Activated naive CD4-positive, alpha-beta T cell treated with anti-CD3 and anti-CD28 coated beads for 36 hours (primary cell): ENCODE measurements at regions not wholly inside any gene's neighbourhood (a gene's known extent, or its start where the extent isn't known, plus 50 kb on each side); places are given as distances from the start of the nearest gene placed in this dataset.
"Not testable (repeated sequence)": the region's sequence is repeated elsewhere in the genome, so short reads cannot be mapped to it uniquely, and the experiment has no call there.

Experiments
- CTCF ChIA-PET: fragments of 350-600 bp; sonication (Branson Sonifier 250); formaldehyde crosslinking; loops from one replicate; lab custom pipeline; 2021; ENCODE audit warnings: antibody characterized with exemption; lab: Charles Lee
- DNase-seq: peaks from one replicate; pipeline ENCODE4 v3.0.0-alpha.2; 2020
- H3K27ac Mint-ChIP-seq: one replicate; pipeline ENCODE4 v1.8.0; 2021; ENCODE audit warnings: mild to moderate bottlenecking, mixed read lengths
- H3K27me3 Mint-ChIP-seq: one replicate; pipeline ENCODE4 v1.8.0; 2021; ENCODE audit warnings: low read depth, mixed read lengths
- H3K36me3 Mint-ChIP-seq: one replicate; pipeline ENCODE4 v1.8.0; 2021; ENCODE audit warnings: low read depth, mixed read lengths
- H3K4me1 Mint-ChIP-seq: one replicate; pipeline ENCODE4 v1.8.0; 2021; ENCODE audit warnings: low read depth, mixed read lengths
- H3K4me3 Mint-ChIP-seq: one replicate; pipeline ENCODE4 v1.8.0; 2021; ENCODE audit warnings: mild to moderate bottlenecking, moderate library complexity, mixed read lengths
- H3K9me3 Mint-ChIP-seq: one replicate; pipeline ENCODE4 v1.8.0; 2021; ENCODE audit warnings: mixed read lengths
- intact Hi-C: fragments of 100-400 bp; cut with micrococcal nuclease; formaldehyde crosslinking; loops from one replicate; pipeline ENCODE4 v1.15.1; 2023

DNA sequence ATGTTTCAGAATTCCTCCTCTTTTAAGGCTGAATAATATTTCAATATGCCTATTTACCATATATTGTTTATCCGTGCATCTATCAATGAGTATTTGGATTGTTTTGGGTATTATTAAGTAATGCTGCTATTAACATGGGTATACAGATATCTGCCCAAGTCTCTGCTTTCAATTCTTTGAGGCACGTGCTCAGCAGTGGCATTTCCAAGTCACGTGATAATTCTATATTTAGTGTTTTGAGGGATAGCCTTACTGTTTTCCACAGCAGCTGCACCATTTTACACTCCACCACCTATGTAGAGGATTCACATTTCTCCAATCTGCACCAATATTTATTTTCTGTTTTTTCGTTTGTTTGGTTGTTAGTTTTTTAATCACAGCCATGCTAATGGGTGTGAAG lies 636.8 kb upstream of the ANKRD30A start:
- intact Hi-C loops = no loop called here
- CTCF ChIA-PET = no interaction called here
- H3K27ac Mint-ChIP-seq = no peak overlapping the region
- H3K27me3 Mint-ChIP-seq = no peaks in the 10 kb centered on the region
- no peaks in the 10 kb centered on the region for H3K36me3 Mint-ChIP-seq
- H3K4me3 Mint-ChIP-seq = no peak overlapping the region
- H3K9me3 Mint-ChIP-seq = peaks cover 2% of the 10 kb centered on the region
- H3K4me1 Mint-ChIP-seq = no peaks in the 10 kb centered on the region
- DNase-seq = no peak

DNA sequence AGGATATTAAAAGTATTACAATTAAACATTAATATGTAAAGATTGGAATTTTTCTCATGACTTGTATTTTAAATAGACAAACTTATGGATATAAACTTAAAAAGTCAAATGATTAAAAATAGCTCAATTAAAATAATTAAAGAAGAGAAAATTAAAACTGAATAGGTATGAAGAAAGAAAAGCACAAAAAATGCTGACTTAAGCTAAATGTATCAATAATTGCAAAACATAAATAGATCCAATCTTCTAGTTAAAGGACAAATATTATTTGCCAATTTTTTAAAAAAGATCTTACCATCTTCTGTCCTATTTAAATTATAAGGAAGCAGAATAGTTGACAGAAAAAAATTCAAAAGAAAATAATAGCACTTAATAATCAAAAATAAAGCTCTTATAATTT lies 646.3 kb upstream of the ANKRD30A start:
- Mint-ChIP-seq H3K9me3 (peaks cover 3% of the 10 kb centered on the region), H3K36me3 (no peaks in the 10 kb centered on the region), H3K4me1 (no peaks in the 10 kb centered on the region), H3K27me3 (no peaks in the 10 kb centered on the region), H3K27ac (no peak overlapping the region), H3K4me3 (no peak overlapping the region)
- intact Hi-C loops = no loop called here
- CTCF ChIA-PET = no interaction called here
- DNase-seq = no peak

- no peaks in the 10 kb centered on the region for H3K27me3 Mint-ChIP-seq
- no peak for DNase-seq
- intact Hi-C loops = no loop called here
- H3K27ac Mint-ChIP-seq = no peak overlapping the region
- no peaks in the 10 kb centered on the region for H3K4me1 Mint-ChIP-seq
- CTCF ChIA-PET = no interaction called here
- H3K9me3 Mint-ChIP-seq = no peaks in the 10 kb centered on the region
- H3K36me3 Mint-ChIP-seq = no peaks in the 10 kb centered on the region
- H3K4me3 Mint-ChIP-seq = no peak overlapping the region
Observed at GRCh38 chr10:36476399-36476798, 649.0 kb upstream of the ANKRD30A start.

DNA sequence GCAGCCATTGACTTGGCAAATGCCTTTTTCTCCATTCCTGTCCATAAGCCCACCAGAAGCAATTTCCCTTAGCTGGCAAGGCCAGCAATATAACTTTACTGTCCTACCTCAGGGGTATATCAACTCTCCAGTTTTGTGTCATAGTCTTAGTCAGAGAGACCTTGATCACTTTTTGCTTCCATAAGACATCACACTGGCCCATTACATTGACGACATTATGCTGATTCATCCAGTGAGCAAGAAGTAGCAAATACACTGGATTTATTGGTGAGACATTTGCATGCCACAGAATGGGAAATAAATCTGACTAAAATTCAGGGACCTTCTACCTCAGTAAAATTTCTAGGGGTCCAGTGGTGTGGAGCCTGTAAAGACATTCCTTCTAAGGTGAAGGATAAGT lies 649.7 kb upstream of the ANKRD30A start:
- Mint-ChIP-seq H3K9me3 (no peaks in the 10 kb centered on the region), H3K4me1 (no peaks in the 10 kb centered on the region), H3K4me3 (no peak overlapping the region), H3K27me3 (no peaks in the 10 kb centered on the region), H3K36me3 (no peaks in the 10 kb centered on the region), H3K27ac (no peak overlapping the region)
- CTCF ChIA-PET = no interaction called here
- DNase-seq = no peak
- intact Hi-C loops = no loop called here

DNA sequence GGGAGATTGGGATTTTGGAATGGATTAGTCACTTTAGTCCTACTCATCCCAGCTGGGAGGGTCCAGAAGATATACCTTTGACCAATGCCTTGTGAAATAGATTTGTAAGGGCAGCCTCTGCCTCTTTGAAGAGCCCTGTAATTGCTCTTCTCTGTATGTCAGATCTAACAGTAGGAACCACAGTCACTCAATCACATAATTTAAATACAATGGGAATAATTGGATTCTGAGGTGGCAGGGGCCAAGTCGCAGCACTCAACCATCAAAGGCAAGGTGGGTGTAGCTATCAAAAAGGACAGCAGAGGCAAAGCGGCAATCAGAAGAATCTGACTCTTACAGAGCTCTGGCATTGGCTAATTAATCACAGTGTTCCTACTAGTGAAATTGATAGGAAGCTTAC lies 650.9 kb upstream of the ANKRD30A start:
- Mint-ChIP-seq H3K36me3 (no peaks in the 10 kb centered on the region), H3K27ac (no peak overlapping the region), H3K9me3 (no peaks in the 10 kb centered on the region), H3K4me1 (no peaks in the 10 kb centered on the region), H3K4me3 (no peak overlapping the region), H3K27me3 (no peaks in the 10 kb centered on the region)
- no peak for DNase-seq
- CTCF ChIA-PET = no interaction called here
- intact Hi-C loops = no loop called here

DNA sequence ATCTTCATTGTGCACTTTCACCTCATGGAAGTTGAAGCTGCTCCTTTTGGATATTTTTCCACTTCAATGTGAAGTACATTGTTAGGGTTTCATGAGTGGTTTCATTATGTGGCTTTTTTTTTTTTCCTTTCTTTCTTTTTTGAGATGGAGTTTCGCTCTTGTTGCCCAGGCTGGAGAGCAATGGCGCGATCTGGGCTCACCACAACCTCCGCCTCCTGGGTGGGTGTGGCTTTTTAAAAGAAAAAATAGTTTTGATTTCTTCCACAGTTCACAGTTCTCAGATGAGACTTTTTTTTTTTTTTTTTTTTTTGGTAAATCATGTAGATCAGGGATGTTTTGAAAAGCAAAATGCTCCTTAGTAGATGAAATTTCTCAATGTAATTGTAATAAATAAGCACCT lies 652.3 kb upstream of the ANKRD30A start:
- H3K27me3 Mint-ChIP-seq = no peaks in the 10 kb centered on the region
- H3K4me3 Mint-ChIP-seq = no peak overlapping the region
- H3K27ac Mint-ChIP-seq = no peak overlapping the region
- intact Hi-C loops = no loop called here
- no peaks in the 10 kb centered on the region for H3K4me1 Mint-ChIP-seq
- CTCF ChIA-PET = no interaction called here
- H3K36me3 Mint-ChIP-seq = no peaks in the 10 kb centered on the region
- no peaks in the 10 kb centered on the region for H3K9me3 Mint-ChIP-seq
- DNase-seq = no peak

- no peak for DNase-seq
- Mint-ChIP-seq H3K27me3 (no peaks in the 10 kb centered on the region), H3K4me1 (no peaks in the 10 kb centered on the region), H3K36me3 (no peaks in the 10 kb centered on the region), H3K27ac (no peak overlapping the region), H3K9me3 (no peaks in the 10 kb centered on the region), H3K4me3 (no peak overlapping the region)
- intact Hi-C loops = no loop called here
- CTCF ChIA-PET = no interaction called here
Observed at GRCh38 chr10:36469585-36469984, 655.8 kb upstream of the ANKRD30A start.

DNA sequence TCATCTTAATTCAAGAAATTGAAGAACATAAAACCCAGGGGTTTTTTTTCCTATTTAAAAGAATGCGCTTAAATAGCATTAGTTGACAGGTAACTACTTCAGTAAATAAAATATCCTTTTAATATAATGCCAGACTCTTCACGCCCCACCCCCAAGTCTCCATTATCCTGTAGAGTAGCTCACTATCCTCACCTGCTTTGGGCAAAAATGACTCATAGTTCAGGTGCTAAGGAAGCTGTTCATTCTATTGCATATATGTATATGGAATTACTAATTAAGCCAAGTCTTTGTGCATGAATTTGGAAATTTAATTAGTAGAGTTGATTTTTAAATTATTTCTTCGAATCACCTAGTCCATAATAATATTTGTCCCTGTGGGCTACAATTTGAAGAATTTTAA lies 656.8 kb upstream of the ANKRD30A start:
- Mint-ChIP-seq H3K27ac (no peak overlapping the region), H3K9me3 (no peaks in the 10 kb centered on the region), H3K4me1 (no peaks in the 10 kb centered on the region), H3K36me3 (no peaks in the 10 kb centered on the region), H3K4me3 (no peak overlapping the region), H3K27me3 (no peaks in the 10 kb centered on the region)
- no peak for DNase-seq
- CTCF ChIA-PET = no interaction called here
- intact Hi-C loops = no loop called here

- Mint-ChIP-seq H3K36me3 (peaks cover 1% of the 10 kb centered on the region), H3K4me1 (no peaks in the 10 kb centered on the region), H3K27me3 (no peaks in the 10 kb centered on the region), H3K9me3 (peaks cover 3% of the 10 kb centered on the region), H3K27ac (no peak overlapping the region), H3K4me3 (no peak overlapping the region)
- CTCF ChIA-PET = no interaction called here
- DNase-seq = no peak
- intact Hi-C loops = no loop called here
Observed at GRCh38 chr10:36465604-36466379, 659.6 kb upstream of the ANKRD30A start.

DNA sequence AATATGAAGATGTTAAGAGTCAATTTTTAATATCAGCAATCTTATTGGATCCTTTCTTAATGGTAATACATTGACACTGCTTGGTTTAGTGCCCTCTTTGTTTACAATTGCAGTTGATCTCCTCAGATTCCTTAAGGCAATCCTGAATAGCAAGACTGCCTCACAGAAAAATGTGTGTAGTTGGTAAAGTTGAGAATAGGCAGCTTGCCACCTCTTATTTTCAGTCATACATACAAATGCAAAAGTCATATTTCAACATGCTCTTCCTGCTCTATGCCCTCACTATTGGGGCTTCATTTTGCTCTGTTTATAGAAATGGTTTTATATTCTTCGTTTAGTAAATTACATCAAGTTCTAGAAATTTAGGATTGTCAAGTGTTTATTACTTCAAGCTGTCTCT lies 661.1 kb upstream of the ANKRD30A start:
- H3K27me3 Mint-ChIP-seq = no peaks in the 10 kb centered on the region
- intact Hi-C loops = no loop called here
- CTCF ChIA-PET = no interaction called here

DNA sequence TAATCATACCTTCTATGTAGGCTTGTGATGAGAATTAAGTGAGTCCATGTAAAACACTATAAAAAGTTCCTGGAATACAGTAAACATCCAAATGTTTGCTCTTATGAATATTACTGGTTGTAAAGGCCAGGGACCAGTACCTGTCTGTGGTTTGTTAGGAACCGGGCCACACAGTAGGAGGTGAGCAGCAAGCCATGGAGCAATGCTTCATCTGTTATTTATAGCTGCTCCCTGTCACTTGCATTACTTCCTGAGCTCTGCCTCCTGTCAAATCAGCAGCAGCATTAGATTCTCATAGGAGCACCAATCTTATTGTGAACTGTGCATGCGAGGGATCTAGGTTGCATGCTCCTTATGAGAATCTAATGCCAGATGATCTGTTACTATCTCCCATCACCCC lies 662.0 kb upstream of the ANKRD30A start:
- Mint-ChIP-seq H3K27me3 (no peaks in the 10 kb centered on the region), H3K36me3 (peaks cover 1% of the 10 kb centered on the region), H3K4me3 (no peak overlapping the region), H3K4me1 (no peaks in the 10 kb centered on the region), H3K27ac (no peak overlapping the region), H3K9me3 (peaks cover 11% of the 10 kb centered on the region)
- intact Hi-C loops = no loop called here
- no peak for DNase-seq
- CTCF ChIA-PET = no interaction called here

More for the DNA sequence above, 661.1 kb upstream of the ANKRD30A start:
- DNase-seq = no peak
- Mint-ChIP-seq H3K4me3 (no peak overlapping the region), H3K27ac (no peak overlapping the region), H3K4me1 (no peaks in the 10 kb centered on the region), H3K36me3 (peaks cover 1% of the 10 kb centered on the region), H3K9me3 (peaks cover 8% of the 10 kb centered on the region)

- H3K36me3 Mint-ChIP-seq = peaks cover 1% of the 10 kb centered on the region
- no peak overlapping the region for H3K4me3 Mint-ChIP-seq
- H3K27ac Mint-ChIP-seq = no peak overlapping the region
- CTCF ChIA-PET = no interaction called here
- DNase-seq = no peak
- intact Hi-C loops = no loop called here
- no peaks in the 10 kb centered on the region for H3K27me3 Mint-ChIP-seq
- H3K4me1 Mint-ChIP-seq = no peaks in the 10 kb centered on the region
- peaks cover 16% of the 10 kb centered on the region for H3K9me3 Mint-ChIP-seq
Observed at GRCh38 chr10:36462194-36462593, 663.2 kb upstream of the ANKRD30A start.

DNA sequence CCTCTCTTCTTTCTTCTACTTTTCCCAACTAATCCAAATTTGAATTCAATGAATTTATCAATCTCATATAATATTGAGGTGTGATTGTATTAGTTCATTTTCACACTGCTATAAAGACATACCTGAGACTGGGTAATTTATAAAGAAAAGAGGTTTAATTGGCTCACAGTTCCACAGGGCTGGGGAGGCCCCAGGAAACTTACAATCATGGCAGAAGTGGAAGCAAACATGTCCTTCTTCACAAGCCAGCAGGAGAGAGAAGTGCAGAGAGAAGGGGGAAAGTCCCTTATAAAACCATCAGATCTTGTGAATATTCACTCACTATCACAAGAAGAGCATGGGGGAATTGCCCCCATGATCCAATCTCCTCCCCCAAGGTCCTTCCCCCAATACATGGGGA lies 667.0 kb upstream of the ANKRD30A start:
- CTCF ChIA-PET, H3K4me1 Mint-ChIP-seq, H3K4me3 Mint-ChIP-seq, DNase-seq, intact Hi-C loops, H3K27me3 Mint-ChIP-seq, H3K27ac Mint-ChIP-seq, H3K36me3 Mint-ChIP-seq: not testable (repeated sequence)
- peaks cover 16% of the 10 kb centered on the region for H3K9me3 Mint-ChIP-seq
